HG02571 (cell line): ENCODE measurements at regions not wholly inside any gene's neighbourhood (a gene's known extent, or its start where the extent isn't known, plus 50 kb on each side); places are given as distances from the start of the nearest gene placed in this dataset.
"Not testable (repeated sequence)": the region's sequence is repeated elsewhere in the genome, so short reads cannot be mapped to it uniquely, and the experiment has no call there.

ENCODE experiments used
- ATAC-seq: cut with Tn5 transposase; IDR thresholded peaks from one replicate; pipeline ENCODE4 v1.9.1; 2021; ENCODE audit warnings: mild to moderate bottlenecking, moderate library complexity; ENCODE audit not compliant: unreplicated experiment

DNA sequence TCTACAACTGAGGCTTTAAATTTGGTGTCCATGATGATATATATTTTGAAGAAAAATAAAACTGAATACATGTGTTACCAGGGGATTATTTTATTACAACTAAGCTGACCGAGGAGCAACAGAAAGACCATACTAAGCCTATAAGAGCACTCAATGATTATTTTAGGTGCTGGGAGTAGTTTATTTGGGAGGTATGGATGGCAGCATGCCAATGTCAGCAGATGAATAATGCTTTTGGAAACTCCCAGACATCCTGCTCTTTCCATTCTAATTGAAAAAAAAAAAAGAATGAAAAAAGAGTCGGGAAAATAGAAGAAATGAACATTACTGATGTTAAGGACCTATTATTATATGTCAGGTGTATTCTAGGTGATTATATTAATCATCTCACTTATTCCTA is 441.2 kb downstream of the BTG1 start:
- ATAC-seq = no peak

DNA sequence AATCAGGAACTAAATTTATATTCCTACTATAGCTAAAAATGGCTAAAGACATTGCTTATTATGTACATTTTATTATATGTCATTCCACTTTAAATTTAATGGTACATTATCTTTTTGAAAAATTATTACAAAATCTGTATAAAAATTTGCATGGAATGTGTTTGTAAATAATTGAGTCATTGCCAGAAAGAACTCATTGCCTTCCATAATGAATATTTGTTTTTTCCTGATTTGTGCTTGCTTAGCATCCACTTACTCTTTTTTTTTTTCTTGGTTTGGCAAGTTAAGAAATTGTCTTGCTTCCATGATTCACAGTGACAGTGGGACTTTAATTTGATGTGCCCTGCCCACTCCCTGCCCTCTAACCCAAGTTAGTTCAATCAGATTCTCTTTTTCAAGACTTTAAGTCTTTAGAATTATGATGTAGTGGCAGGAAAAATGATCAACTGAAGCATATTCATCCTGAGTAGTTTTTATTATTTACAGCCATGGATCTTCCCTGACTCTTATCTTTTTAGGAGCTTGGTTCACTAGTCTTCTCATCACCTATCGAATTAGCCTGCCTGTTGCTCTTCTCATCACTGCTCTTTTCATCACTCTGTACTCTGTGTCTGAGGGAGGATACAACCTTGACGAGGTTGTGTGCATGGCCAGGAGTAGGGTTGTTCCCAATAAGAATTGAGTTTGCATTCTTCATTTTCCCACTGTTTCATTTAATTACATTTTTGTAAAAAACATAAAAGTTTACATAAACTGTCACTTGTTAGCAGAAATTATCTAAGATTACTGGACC is 442.0 kb downstream of the BTG1 start:
- ATAC-seq = no peak

DNA sequence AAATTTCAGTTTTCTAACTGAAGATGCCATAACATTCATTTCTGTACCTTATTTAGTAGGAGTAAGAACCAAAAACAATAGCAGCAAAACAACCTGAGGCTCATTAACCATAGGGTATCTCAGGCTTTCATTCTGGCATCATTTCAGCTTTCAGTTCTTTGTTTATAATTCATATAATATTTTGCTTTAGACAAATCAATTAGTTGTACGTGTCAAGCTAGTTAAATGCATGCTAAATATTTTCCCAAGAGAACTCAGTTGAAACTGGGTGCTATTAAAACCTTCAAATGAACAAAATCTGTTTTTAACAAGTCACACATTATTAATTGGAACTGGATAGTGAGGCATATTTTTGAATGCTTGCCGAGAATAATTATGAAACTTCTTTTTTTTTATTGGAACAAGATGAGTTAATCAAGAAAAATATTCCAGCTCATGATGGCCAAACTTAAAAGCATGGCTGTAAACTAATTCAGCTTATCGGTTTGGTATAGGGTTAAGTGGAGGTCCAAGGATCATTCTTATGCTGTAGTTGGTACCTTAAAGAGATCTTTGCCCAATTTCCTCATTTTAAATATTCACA is 442.7 kb downstream of the BTG1 start:
- ATAC-seq = no peak

DNA sequence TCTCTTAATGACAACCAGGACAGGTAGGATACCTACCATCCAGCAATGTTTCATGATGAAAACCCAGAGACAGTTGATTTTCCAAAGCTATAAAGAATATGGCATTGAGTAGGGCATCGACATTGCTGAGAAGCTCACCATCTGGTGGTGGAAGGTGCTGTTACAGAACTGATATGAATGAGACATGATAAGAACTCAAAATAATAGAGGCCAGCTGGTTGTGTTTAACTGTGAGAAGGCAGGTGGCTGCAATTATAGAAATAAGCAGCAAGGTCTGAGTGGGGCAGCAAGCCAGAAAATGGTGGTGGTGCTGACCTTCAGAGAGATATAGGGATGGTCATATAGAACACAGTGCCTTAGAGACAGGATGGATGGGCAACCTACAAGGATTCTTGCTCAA is 449.7 kb downstream of the BTG1 start:
- ATAC-seq = no peak

DNA sequence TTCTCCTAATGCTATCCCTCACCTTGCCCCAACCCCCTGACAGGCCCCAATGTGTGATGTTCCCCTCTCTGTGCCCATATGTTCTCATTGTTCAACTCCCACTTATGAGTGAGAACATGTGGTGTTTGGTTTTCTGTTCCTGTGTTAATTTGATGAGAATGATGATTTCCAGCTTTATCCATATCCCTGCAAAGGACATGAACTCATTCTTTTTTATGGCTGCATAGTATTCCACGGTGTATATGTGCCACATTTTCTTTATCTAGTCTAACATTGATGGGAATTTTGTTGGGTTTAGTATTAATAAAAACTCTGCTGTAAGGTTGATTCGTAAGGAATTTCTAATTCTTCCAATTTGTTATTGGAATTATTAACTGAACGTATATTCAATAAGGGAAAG is 450.2 kb downstream of the BTG1 start:
- ATAC-seq = not testable (repeated sequence)

DNA sequence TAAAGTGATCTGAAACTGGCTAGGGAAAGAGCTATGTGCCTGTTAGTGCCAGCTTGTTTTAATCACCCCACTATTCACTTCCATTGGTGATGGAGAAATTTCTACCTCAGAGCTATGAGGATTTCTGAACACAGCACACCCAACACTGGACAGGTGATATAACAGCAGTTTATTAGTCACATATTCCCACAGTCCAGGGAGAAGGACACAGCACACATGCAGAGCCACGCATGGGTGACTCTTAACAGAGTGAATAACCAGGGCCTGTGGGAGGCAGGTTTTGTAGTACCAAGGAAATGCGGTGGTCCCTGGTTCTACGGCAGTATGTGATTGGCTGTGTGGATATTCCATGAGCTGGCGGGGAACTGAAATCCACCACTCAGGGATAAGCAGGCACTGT is 455.1 kb downstream of the BTG1 start:
- no peak for ATAC-seq

DNA sequence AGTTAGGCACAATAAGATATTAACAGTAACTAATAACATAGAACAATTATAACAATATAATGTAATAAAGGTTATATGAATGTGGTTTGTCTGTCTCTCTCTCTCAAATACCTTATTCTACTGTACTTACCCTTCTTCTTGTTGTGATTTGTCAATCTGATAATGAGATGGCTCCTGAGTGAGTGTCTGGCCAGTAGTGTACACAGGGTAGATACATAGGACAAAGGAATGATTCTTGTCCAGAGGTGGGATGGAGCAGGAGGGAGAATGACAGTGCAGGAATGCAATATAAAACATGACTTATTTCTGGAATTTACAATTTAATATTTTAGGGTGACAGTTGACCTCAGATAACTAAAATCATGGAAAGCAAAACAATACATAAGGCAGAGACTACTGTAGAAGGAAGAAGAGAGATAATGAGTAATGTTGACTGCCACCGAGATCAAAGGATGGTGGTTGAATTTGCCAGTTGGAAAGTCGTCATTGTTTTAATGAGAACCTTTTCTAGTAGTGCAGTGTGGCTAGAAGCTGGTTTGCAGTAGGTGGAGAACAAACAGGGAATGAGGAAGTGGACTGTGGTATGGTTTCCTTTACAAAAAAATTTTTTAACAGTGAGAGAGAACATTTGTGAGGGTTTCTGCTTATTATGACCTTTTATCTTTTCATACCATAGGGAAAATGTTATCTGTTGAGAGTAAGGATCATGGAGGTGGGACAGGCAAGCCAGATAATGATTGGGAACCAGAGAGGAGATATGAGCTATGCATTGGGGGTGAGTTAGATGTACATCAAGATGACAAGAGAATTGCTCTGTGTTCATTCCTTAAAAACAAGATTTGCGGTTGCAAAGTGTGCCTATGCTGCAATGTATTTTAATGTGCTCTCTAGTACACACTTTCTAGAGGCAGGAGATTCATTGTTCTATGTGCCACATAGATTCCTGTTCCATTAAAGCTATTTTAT is 458.3 kb downstream of the BTG1 start:
- ATAC-seq = no peak

DNA sequence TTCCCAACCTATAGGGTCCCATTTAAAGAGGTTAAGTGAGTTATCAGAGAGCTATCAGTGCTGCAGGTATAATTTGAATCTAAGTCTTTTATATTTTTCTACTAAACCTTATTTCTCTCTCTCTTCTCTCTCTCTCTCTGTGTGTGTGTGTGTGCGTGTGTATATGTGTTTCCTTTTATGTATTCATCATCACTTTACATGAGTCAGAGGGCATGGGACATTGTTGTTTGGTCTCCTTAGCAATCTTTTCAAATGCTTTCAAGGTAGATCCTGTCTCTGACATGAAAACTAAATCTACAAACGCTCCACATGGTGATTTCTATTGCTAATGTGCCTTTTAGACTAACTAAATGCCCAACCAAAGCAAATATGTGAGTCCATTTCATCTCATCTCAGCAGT is 459.7 kb downstream of the BTG1 start:
- no peak for ATAC-seq

DNA sequence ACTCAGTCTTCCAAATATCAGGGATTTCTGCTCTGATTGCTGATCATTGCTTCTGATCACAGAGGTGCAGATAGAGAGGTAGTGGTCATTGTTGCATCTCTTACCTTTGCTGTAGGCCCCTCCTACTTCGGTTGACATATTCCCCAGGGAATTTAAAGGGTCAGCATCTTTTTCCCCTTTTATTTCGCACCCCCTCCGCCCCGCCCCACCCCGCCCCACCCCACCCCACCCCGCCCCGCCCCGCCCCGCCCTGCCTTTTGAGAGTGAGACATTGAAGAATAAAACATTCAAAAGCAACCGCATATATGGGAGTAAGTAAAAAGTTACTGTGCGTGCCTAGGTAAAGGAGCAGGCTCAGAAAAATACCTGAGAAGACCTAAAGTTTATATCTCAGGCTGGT is 463.9 kb downstream of the BTG1 start:
- ATAC-seq = no peak

DNA sequence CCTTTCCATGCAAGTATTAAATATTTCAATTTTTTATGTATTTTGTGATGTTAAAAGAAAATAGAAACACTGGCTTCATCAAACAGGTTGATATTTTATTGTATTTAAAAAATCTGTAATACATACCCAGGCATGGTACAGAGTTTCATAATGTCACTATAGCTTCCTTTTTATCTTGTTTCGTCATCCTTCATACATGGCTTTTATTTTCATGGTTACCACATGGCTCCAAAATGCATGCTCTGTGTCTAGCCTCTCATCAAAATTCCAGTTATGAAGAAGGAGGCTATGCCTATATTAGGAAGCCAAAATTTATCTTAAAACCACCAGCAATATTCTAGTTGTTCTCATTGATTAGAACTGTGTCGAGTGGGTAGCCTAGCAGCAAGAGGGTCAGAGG is 464.8 kb downstream of the BTG1 start:
- ATAC-seq = no peak

DNA sequence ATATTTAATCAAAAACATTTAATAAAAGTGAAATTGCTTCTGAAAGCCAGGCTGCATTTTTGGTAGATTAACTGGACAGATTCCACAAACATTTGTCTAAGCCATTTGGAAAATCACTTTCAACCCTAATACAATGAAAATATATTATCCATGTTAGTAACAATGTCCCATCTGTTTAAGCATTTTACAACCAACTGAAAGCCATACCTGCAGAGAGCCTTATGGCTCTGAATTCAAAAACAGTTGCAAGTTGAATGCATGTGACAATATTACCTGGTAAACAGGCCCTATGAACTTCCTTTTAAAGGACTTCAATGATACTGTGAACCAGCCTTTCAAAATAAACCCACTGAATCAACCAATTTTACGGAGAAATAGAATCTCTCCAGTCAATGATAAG is 468.1 kb downstream of the BTG1 start:
- no peak for ATAC-seq

DNA sequence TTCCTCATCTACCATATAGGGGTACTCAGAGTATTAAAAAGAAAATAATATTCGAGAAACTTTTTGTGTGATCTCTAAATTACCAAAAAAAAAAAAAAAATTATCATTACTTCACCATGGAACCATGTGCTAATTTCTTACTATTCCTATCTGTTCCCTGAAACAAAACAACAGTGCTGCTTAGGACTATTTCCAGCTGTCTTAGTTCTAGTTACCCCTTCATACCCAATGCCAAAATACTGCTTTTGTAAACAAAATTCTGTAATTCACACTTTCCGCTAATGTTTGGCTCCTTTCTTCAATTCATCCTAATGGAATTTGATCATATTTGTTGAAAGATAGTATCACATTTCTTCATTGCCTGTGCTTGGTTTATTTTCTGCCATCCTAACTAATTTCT is 470.2 kb downstream of the BTG1 start:
- ATAC-seq = no peak

DNA sequence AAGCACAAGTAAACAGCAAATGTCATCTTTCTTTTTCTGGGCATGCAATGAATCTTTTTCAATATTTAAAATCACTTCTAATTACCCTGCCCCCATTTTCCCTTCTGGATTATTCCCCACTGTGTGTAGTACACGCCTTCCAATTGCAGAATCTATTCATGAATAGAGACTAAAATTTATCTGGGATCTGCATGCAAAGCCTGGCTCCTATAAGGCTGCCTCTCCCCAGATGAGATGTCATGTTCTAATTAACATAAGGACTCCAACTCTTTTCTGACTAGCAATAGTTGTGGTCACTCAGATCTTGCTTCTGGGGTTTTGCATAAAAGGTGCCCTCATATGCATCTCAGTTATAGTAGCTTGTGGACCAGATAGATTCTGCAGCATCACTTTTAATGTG is 473.5 kb downstream of the BTG1 start:
- ATAC-seq = no peak

DNA sequence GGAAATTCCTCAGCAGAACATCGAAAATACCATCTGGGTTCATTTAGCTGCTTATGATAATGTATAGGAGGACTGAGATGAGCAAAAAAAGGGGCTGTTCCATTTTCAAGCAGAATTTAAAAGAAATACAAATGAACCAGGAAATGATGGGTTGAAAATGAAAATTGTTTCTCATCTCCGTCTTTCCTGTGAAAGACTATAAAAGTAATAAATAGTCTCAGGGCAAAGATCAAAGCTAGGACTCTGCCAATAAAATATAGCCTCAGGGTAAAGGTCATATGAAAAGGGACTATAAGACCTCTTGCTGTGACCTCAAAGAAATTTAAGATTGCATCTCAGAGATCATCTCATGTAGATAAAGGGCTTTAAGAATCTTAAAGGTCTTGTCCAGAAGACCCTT is 478.0 kb downstream of the BTG1 start:
- ATAC-seq = no peak

DNA sequence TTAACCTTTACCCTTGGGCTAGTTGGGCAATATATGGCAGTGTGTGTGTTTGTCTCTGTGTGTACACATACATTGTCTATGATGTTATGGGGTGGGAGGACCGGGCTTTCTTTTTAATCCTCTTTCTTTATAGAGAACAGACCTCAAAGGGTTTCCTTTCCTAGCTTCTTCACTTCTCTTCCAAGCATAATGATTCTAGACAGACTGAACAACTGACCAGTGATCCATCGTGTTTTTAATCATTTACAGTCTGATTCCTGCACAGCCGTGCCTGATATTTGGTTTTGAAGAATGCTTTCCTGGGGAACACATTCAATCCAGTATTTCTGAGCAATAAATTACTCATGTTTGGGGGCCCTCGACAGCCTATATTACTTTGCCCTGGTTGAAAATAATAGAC is 481.1 kb upstream of the DCN start:
- ATAC-seq = no peak

DNA sequence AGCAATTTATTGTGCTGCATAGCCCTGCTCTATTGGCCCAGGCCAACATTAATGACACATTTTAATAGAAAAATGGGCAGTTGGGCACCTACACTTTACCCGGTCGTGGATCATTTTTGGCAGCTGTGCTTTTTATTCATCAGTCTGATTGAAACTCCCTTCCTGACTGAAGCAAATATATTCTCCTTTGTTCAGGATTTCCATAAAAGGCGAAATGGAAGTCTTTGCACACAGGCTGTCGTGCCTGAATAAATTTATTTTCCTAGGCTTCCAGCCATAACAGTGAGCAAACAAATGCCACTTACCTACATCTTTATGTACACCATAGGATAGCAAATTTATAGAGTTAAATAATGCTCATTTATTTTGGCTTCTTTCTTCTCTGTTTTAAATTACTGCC is 480.7 kb upstream of the DCN start:
- ATAC-seq = no peak

DNA sequence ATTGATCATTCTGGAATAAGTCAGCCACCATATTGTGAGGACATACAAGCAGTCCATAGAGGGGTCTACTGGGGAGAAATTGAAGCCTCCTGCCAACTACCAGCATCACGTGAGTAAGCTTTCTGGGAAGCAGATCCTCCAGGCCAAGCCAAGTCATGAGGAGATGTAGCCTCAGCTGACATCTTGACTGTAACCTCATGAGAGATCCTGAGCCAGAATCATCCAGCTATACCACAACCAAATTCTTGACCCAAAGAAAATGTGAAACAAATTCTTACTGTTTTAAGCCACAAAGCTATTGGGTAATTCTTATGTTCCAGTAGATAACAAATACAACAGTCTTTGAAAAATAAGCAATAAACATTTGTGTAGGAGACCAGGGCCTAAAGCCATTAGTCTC is 479.4 kb upstream of the DCN start:
- no peak for ATAC-seq

DNA sequence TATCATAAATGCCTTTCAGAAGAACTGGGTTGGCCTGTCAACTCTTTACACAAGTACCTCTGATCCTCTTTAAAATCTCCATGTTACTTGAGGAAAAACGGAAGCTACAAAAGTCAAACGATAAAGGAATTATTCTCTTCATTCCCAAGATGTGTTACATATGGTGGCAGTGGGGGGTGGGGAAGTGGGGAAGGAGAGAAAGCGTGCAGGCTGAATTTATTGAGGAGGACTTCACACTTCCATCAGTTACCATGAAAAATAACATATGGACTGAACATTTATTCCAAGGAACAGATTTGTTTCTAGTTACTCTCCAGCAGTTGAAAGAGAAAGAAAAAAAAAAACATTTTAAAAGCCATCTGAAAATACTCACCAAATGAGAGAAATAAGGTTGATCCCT is 474.4 kb upstream of the DCN start:
- ATAC-seq = no peak

DNA sequence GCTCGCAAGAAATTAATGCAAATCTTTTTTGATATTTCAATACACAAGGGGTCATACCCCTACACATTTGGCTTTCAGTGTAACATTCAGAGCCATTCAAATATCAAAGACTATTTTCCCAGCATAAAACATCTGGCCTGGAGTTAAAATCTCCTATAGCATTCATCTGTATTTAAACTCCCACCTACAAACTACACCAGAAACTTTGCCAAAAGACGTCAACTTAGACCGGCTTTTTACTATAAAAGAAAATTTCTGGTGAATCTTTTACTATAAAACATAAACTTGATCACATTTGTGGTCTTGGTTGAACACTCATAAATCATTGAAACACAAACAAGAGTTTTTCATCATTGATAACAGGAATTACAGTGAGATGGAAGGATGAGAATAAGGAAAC is 473.3 kb upstream of the DCN start:
- no peak for ATAC-seq

DNA sequence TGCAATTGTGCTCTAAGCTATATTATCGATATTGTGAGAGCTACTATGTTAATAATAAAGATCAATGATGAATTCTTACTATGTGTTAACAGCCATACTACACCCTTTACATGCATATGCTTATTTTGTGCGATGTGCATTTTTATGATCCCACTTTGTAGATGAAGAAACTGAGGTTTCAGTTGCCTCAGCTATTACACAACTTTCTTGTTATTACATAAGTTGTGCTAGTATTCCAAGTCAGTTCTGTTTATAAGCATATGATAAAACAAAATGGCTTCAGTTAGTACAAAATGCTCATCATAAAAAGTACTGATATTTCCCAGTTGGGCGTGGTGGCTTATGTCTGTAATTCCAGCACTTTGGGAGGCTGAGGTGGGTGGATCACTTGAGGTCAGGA is 471.5 kb upstream of the DCN start:
- ATAC-seq = no peak

DNA sequence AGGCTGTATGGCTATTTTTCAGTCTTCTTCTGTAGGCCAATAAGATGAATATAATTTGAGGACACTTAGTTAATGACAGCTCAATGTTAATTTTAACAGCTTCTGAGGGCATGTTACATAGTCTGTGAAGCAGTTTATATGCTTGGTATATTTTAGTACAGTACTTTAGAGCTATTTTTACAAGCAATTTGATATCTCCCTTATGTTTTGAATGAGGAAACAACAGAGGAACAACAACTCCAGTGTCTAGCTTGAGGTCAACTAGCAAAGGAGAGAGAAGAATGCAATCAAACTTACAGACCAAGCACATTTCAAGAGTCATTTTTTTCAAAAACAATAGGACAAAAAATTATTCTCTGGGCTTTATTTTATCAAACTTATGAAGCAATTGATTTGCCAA is 469.1 kb upstream of the DCN start:
- no peak for ATAC-seq

DNA sequence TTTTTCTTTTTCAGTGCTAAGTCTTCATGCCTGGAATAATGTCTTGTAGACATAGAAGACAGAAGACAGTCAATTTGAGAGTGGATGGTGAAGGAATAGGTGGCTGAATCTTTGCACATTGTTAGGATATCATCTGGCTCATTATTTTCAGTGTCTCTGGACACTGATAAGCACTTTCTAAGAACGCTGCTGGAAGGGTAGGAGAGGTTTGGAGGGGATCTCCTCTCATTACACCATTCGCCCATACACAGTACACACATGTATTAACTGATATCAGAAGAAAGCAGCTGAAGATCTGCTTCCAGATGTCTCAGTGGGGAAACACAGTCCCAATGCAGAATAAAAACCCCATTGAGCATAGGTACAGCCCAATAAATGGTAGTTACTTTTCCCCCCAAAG is 461.1 kb upstream of the DCN start:
- no peak for ATAC-seq
